H1 (cell line): ENCODE measurements at regions not wholly inside any gene's neighbourhood (a gene's known extent, or its start where the extent isn't known, plus 50 kb on each side); places are given as distances from the start of the nearest gene placed in this dataset.

Experiments
- CTCF ChIA-PET: fragments of 300-600 bp; sonication (Branson Sonifier 250); formaldehyde crosslinking; loops from one replicate; lab custom pipeline; 2021; ENCODE audit not compliant: partially characterized antibody; lab: Charles Lee
- POLR2A ChIA-PET: fragments of 300-600 bp; sonication (Branson Sonifier 250); formaldehyde crosslinking; loops from one replicate; lab custom pipeline; 2021; ENCODE audit warnings: inconsistent platforms; ENCODE audit not compliant: partially characterized antibody; lab: Charles Lee
- DNase-seq, 2 experiments: peaks; one replicate each; pipeline versions ENCODE4 v3.0.0 to v3.0.0-alpha.2; 2010 to 2022; ENCODE audit warnings: low spot score in 2 of 2, low read depth in 1 of 2, mixed read lengths in 1 of 2
- FAIRE-seq: peaks from 2 replicates; lab custom pipeline; 2011; peaks lifted over from hg19 to GRCh38; lab: Jason Lieb, UNC
- H2AFZ ChIP-seq: 2 replicates; pipeline ENCODE4 v1.8.1; 2012; ENCODE audit warnings: low read length, inconsistent platforms
- H2AK5ac ChIP-seq: 2 replicates; pipeline ENCODE4 v1.6.1; 2013; ENCODE audit warnings: low read depth, low read length
- H2BK120ac ChIP-seq: replicated peaks from 2 replicates; pipeline ENCODE3; 2013; ENCODE audit warnings: low read depth, low read length, inconsistent platforms
- H2BK12ac ChIP-seq: 2 replicates; pipeline ENCODE4 v1.6.1; 2013; ENCODE audit warnings: low read depth, low read length
- H2BK15ac ChIP-seq: 2 replicates; pipeline ENCODE4 v1.6.1; 2013; ENCODE audit warnings: low read length
- H2BK20ac ChIP-seq: 2 replicates; pipeline ENCODE4 v1.6.1; 2013; ENCODE audit warnings: low read length
- H2BK5ac ChIP-seq: 2 replicates; pipeline ENCODE4 v1.6.1; 2013; ENCODE audit warnings: low read depth, low read length
- H3K14ac ChIP-seq: 2 replicates; pipeline ENCODE4 v1.6.1; 2013; ENCODE audit warnings: inconsistent platforms; ENCODE audit not compliant: insufficient read length
- H3K18ac ChIP-seq: 2 replicates; pipeline ENCODE4 v1.6.1; 2013; ENCODE audit warnings: low read length; ENCODE audit errors: extremely low read depth
- H3K23ac ChIP-seq: 2 replicates; pipeline ENCODE4 v1.6.1; 2013; ENCODE audit warnings: inconsistent platforms; ENCODE audit not compliant: insufficient read length
- H3K23me2 ChIP-seq: 2 replicates; pipeline ENCODE4 v1.6.1; 2013; ENCODE audit warnings: low read depth, low read length
- H3K27ac ChIP-seq: 2 replicates; pipeline ENCODE4 v1.6.1; 2011; ENCODE audit warnings: low read depth, low read length, inconsistent platforms
- H3K27me3 ChIP-seq, 4 experiments: replicated peaks in 1 of 4; 1 replicate in 1 of 4; 2 replicates in 3 of 4; pipeline versions ENCODE4 v1.6.1 to v1.8.1; 2011 to 2013; ENCODE audit warnings: low read length in 3 of 4, mild to moderate bottlenecking in 3 of 4, inconsistent platforms in 2 of 4, mixed read lengths in 2 of 4, moderate library complexity in 1 of 4; ENCODE audit not compliant: control insufficient read depth in 3 of 4, insufficient read depth in 3 of 4; ENCODE audit errors: extremely low read depth in 1 of 4
- H3K36me3 ChIP-seq, 4 experiments: 2 replicates each; pipeline versions ENCODE4 v1.6.1 to v1.8.1; 2011 to 2013; ENCODE audit warnings: mild to moderate bottlenecking in 4 of 4, low read length in 3 of 4, moderate library complexity in 2 of 4, control low read depth in 1 of 4, inconsistent platforms in 1 of 4; ENCODE audit not compliant: insufficient read depth in 4 of 4, control insufficient read depth in 2 of 4
- H3K4ac ChIP-seq: replicated peaks from 2 replicates; pipeline ENCODE3; 2013; ENCODE audit warnings: low read length, low read depth, mixed read lengths, inconsistent platforms; ENCODE audit not compliant: insufficient read length
- H3K4me1 ChIP-seq, 4 experiments: replicated peaks in 1 of 4; 1 replicate in 1 of 4; 2 replicates in 3 of 4; pipeline versions ENCODE4 v1.6.1 to v1.8.1; 2011 to 2013; ENCODE audit warnings: low read length in 3 of 4, inconsistent platforms in 2 of 4, mixed read lengths in 1 of 4; ENCODE audit not compliant: insufficient read depth in 4 of 4, control insufficient read depth in 3 of 4
- H3K4me2 ChIP-seq, 2 experiments: 2 replicates each; pipeline versions ENCODE4 v1.6.1 to v1.8.1; 2011 to 2013; ENCODE audit warnings: low read depth in 2 of 2, low read length in 2 of 2, control low read depth in 1 of 2, inconsistent platforms in 1 of 2, mild to moderate bottlenecking in 1 of 2; ENCODE audit not compliant: insufficient read depth in 1 of 2
- H3K4me3 ChIP-seq, 4 experiments: fragments of 200-600, 300-600 bp in 1 of 4; sonication (generic), shearing (Covaris generic), sonication (Bioruptor Twin) in 1 of 4; 2 replicates each; pipeline versions ENCODE4 v1.5.1 to v1.8.1; 2011 to 2016; ENCODE audit warnings: low read length in 4 of 4, low read depth in 3 of 4, control low read depth in 2 of 4, inconsistent platforms in 2 of 4, mild to moderate bottlenecking in 2 of 4, mixed read lengths in 1 of 4, moderate library complexity in 1 of 4; ENCODE audit not compliant: insufficient read depth in 2 of 4; ENCODE audit errors: extremely low read depth in 1 of 4
- H3K56ac ChIP-seq: replicated peaks from 2 replicates; pipeline ENCODE3; 2013; ENCODE audit warnings: low read depth, mild to moderate bottlenecking, mixed read lengths, low read length, inconsistent platforms; ENCODE audit not compliant: insufficient read length
- H3K79me1 ChIP-seq: 2 replicates; pipeline ENCODE4 v1.6.1; 2013; ENCODE audit warnings: low read depth, low read length, control low read depth
- H3K79me2 ChIP-seq, 2 experiments: 2 replicates each; pipeline versions ENCODE4 v1.6.1 to v1.8.1; 2012 to 2013; ENCODE audit warnings: low read length in 2 of 2, mild to moderate bottlenecking in 2 of 2, inconsistent platforms in 1 of 2; ENCODE audit not compliant: insufficient read depth in 2 of 2, control insufficient read depth in 1 of 2
- H3K9ac ChIP-seq, 4 experiments: replicated peaks in 1 of 4; 1 replicate in 1 of 4; 2 replicates in 3 of 4; pipeline versions ENCODE4 v1.6.1 to v1.8.1; 2011 to 2013; ENCODE audit warnings: low read depth in 3 of 4, low read length in 3 of 4, control low read depth in 2 of 4, mild to moderate bottlenecking in 2 of 4, moderate library complexity in 2 of 4, inconsistent platforms in 1 of 4; ENCODE audit errors: extremely low read depth in 1 of 4
- H3K9me3 ChIP-seq, 2 experiments: 2 replicates each; pipeline versions ENCODE4 v1.6.1 to v1.8.1; 2012 to 2013; ENCODE audit warnings: mild to moderate bottlenecking in 2 of 2, moderate library complexity in 2 of 2, control low read depth in 1 of 2, inconsistent platforms in 1 of 2, low read depth in 1 of 2, low read length in 1 of 2, mixed read lengths in 1 of 2; ENCODE audit not compliant: insufficient read depth in 2 of 2
- H4K20me1 ChIP-seq, 2 experiments: replicated peaks in 1 of 2; 2 replicates each; pipeline versions ENCODE3 to v1.8.1; 2011 to 2013; ENCODE audit warnings: inconsistent platforms in 2 of 2, low read length in 2 of 2, mild to moderate bottlenecking in 1 of 2; ENCODE audit not compliant: insufficient read depth in 2 of 2, control insufficient read depth in 1 of 2
- H4K5ac ChIP-seq: 2 replicates; pipeline ENCODE4 v1.6.1; 2013; ENCODE audit warnings: low read length, low read depth, mixed read lengths, inconsistent platforms; ENCODE audit not compliant: insufficient read length
- H4K8ac ChIP-seq: 2 replicates; pipeline ENCODE4 v1.8.0; 2013; ENCODE audit warnings: mild to moderate bottlenecking, moderate library complexity, low read length, inconsistent platforms; ENCODE audit not compliant: insufficient read depth; ENCODE audit errors: extremely low read depth
- H4K91ac ChIP-seq: replicated peaks from 2 replicates; pipeline ENCODE3; 2013; ENCODE audit warnings: low read length, mixed read lengths, inconsistent platforms; ENCODE audit not compliant: insufficient read length
- ASH2L ChIP-seq: fragments of 200-600, 300-600 bp; sonication (generic); IDR thresholded peaks from one replicate; pipeline ENCODE4 v1.7.1; 2017; ENCODE audit warnings: low read length
- BCL11A ChIP-seq, 2 experiments: IDR thresholded peaks; one replicate each; pipeline ENCODE4 v1.6.1; 2011; ENCODE audit warnings: low read depth in 2 of 2, low read length in 2 of 2, mild to moderate bottlenecking in 2 of 2
- CBX5 ChIP-seq: fragments of 300-800, 300-1000 bp; sonication (generic); IDR thresholded peaks from 2 replicates; pipeline ENCODE4 v1.7.1; 2016; ENCODE audit warnings: antibody characterized with exemption, low read length, low read depth
- JUN ChIP-seq: IDR thresholded peaks from 2 replicates; pipeline ENCODE4 v1.6.1; 2011; ENCODE audit warnings: low read depth, mild to moderate bottlenecking, improper control_type of control experiment, low read length
- RAD21 ChIP-seq, 2 experiments: IDR thresholded peaks in 1 of 2; conservative IDR thresholded peaks in 1 of 2; 2 replicates each; pipeline ENCODE4 v1.6.1; 2011; ENCODE audit warnings: low read depth in 2 of 2, low read length in 2 of 2, improper control_type of control experiment in 1 of 2, inconsistent platforms in 1 of 2, mild to moderate bottlenecking in 1 of 2, moderate library complexity in 1 of 2
- RBBP5 ChIP-seq: IDR thresholded peaks from 2 replicates; pipeline ENCODE4 v1.7.1; 2012; ENCODE audit warnings: low read depth, mild to moderate bottlenecking, inconsistent platforms, low read length, moderate library complexity, borderline replicate concordance
- SIN3A ChIP-seq, 2 experiments: IDR thresholded peaks in 1 of 2; conservative IDR thresholded peaks in 1 of 2; 2 replicates each; pipeline ENCODE4 v1.6.1; 2011 to 2012; ENCODE audit warnings: low read length in 2 of 2, improper control_type of control experiment in 1 of 2, low read depth in 1 of 2, mild to moderate bottlenecking in 1 of 2
- TEAD4 ChIP-seq: IDR thresholded peaks from 2 replicates; pipeline ENCODE4 v1.6.1; 2012; ENCODE audit warnings: low read depth, low read length, inconsistent platforms, mixed read lengths
- WGBS, 2 experiments: shearing (Covaris generic) in 1 of 2; methylation state at CpG; one replicate each; pipeline versions ENCODE4 v1.1.6 to v1.1.7; 2013 to 2015; ENCODE audit warnings: low lambda C conversion rate in 2 of 2, mixed read lengths in 2 of 2, inconsistent platforms in 1 of 2, low coverage in 1 of 2, missing lambda C conversion rate in 1 of 2; ENCODE audit not compliant: insufficient replicate concordance in 2 of 2, insufficient coverage in 1 of 2, insufficient read length in 1 of 2; ENCODE audit errors: extremely low coverage in 1 of 2, missing lambda C conversion rate in 1 of 2; 5-methylcytosine and 5-hydroxymethylcytosine counted together
- TF ChIP-seq, protein P1 (sequence below): IDR thresholded peaks from 2 replicates; pipeline ENCODE4 v1.6.1; 2012; ENCODE audit warnings: inconsistent platforms

DNA sequence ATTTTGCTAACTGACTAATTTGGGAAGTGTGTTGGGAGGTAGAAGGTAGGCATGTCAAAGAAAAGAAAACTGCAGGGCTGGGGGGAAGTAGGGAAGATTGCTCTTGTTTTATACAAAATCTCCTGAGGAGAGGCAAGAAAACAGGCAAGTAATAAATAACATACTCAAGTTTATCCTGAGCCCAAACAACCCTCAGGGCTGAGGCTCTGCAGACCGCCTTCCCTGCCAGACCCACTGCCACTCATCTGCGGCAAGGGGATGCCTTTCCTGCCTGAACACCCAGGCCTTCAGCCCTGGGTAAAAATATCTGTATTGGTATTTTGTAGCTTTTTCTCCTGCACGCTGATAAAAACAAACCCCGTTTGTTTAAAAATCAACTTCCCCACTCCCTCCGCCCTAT is 399.8 kb upstream of the NFE2L3 start:
- FAIRE-seq: no peak
- POLR2A ChIA-PET: interaction anchor here (1.4 kb wide), 1 partner anchor 8 kb away, joined by 7 read pairs; no protein-coding TSS in a partner anchor
- no peaks in the 10 kb centered on the region for H4K20me1 ChIP-seq
- 90 to 100% methylated on average over 2 to 5 of the region's 5 CpGs for WGBS, 2 experiments
- TF ChIP-seq BCL11A (IDR thresholded peaks at IDR 0.05; ENCODE audit: low read depth in 2 of 2, low read length in 2 of 2) (no peak), JUN (no peak), TEAD4 (no peak), ASH2L (no peak), SIN3A (conservative IDR thresholded peaks at IDR 0.05 in 1 of 2, IDR thresholded peaks at IDR 0.05 in 1 of 2; ENCODE audit: low read depth in 1 of 2, low read length in 2 of 2) (no peak), CBX5 (no peak), RBBP5 (no peak), RAD21 (IDR thresholded peaks at IDR 0.05 in 1 of 2, conservative IDR thresholded peaks at IDR 0.05 in 1 of 2; ENCODE audit: low read depth in 2 of 2, low read length in 2 of 2) (no peak)
- TF ChIP-seq, protein P1, sequence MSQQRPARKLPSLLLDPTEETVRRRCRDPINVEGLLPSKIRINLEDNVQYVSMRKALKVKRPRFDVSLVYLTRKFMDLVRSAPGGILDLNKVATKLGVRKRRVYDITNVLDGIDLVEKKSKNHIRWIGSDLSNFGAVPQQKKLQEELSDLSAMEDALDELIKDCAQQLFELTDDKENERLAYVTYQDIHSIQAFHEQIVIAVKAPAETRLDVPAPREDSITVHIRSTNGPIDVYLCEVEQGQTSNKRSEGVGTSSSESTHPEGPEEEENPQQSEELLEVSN: no peak
- TF ChIP-seq, all 59 proteins: peak for 0
- Histone ChIP-seq H3K9ac (no peak overlapping the region), H4K91ac (no peak overlapping the region), H4K5ac (no peak overlapping the region), H4K8ac (no peak overlapping the region), H3K27ac (no peak overlapping the region), H3K4me1 (peaks cover 0 to 4% (median 1%) of the 10 kb centered on the region in 4 experiments; a peak in 3 of 7 replicates), H2BK5ac (no peak overlapping the region), H3K27me3 (no peaks in the 10 kb centered on the region), H3K23me2 (no peaks in the 10 kb centered on the region), H3K23ac (no peak overlapping the region), H3K18ac (no peak overlapping the region), H3K4me3 (no peak overlapping the region), H3K36me3 (no peaks in the 10 kb centered on the region; a peak in 1 of 8 replicates), H3K79me2 (no peaks in the 10 kb centered on the region), H2AFZ (no peak overlapping the region), H3K56ac (no peak overlapping the region), H2BK12ac (no peak overlapping the region), H3K14ac (no peak overlapping the region), H3K4me2 (no peak overlapping the region), H2BK15ac (no peak overlapping the region), H2BK20ac (no peak overlapping the region), H3K4ac (no peak overlapping the region), H2BK120ac (no peak overlapping the region), H3K9me3 (no peaks in the 10 kb centered on the region), H3K79me1 (no peaks in the 10 kb centered on the region), H2AK5ac (no peak overlapping the region)
- no peak for DNase-seq
- CTCF ChIA-PET: interaction anchor here (1.1 kb wide), 1 partner anchor 18 kb away, joined by 4 read pairs; no protein-coding TSS in a partner anchor
